Endodermal cell (in vitro differentiated cells): ENCODE measurements at regions not wholly inside any gene's neighbourhood (a gene's known extent, or its start where the extent isn't known, plus 50 kb on each side); places are given as distances from the start of the nearest gene placed in this dataset.

Experiments used
- DNase-seq: peaks from one replicate; pipeline ENCODE4 v3.0.0-alpha.2; 2017
- H3K27ac ChIP-seq: 2 replicates; pipeline ENCODE4 v1.5.1; 2013; ENCODE audit warnings: mild to moderate bottlenecking, low read depth, low read length, moderate library complexity
- H3K27me3 ChIP-seq: 2 replicates; pipeline ENCODE4 v1.6.1; 2013; ENCODE audit warnings: mild to moderate bottlenecking, low read length, moderate library complexity; ENCODE audit not compliant: insufficient read depth, control insufficient read depth, poor library complexity, severe bottlenecking
- H3K36me3 ChIP-seq: 2 replicates; pipeline ENCODE4 v1.7.0; 2013; ENCODE audit warnings: mild to moderate bottlenecking, low read length, moderate library complexity; ENCODE audit not compliant: control insufficient read depth, insufficient read depth
- H3K4me1 ChIP-seq: one replicate; pipeline ENCODE4 v1.7.0; 2013; ENCODE audit warnings: low read length; ENCODE audit not compliant: control insufficient read depth, insufficient read depth
- H3K4me3 ChIP-seq: 2 replicates; pipeline ENCODE4 v1.5.1; 2013; ENCODE audit warnings: mild to moderate bottlenecking, low read length, moderate library complexity
- H3K9ac ChIP-seq: 2 replicates; pipeline ENCODE4 v1.6.1; 2013; ENCODE audit warnings: mild to moderate bottlenecking, low read length, moderate library complexity; ENCODE audit not compliant: poor library complexity, severe bottlenecking; ENCODE audit errors: extremely low read depth
- H3K9me3 ChIP-seq: 2 replicates; pipeline ENCODE4 v1.6.1; 2013; ENCODE audit warnings: mild to moderate bottlenecking, low read length, moderate library complexity; ENCODE audit not compliant: control insufficient read depth
- H3K27ac Mint-ChIP-seq: 2 replicates; pipeline ENCODE4 v1.8.0; 2020; ENCODE audit warnings: mixed read lengths
- H3K27me3 Mint-ChIP-seq: 2 replicates; pipeline ENCODE4 v1.8.0; 2021; ENCODE audit warnings: mild to moderate bottlenecking, mixed read lengths; ENCODE audit not compliant: insufficient read depth
- H3K36me3 Mint-ChIP-seq: 2 replicates; pipeline ENCODE4 v1.8.0; 2020; ENCODE audit warnings: low read depth, mixed read lengths
- H3K4me1 Mint-ChIP-seq: 2 replicates; pipeline ENCODE4 v1.8.0; 2020; ENCODE audit warnings: mixed read lengths
- H3K4me3 Mint-ChIP-seq: 2 replicates; pipeline ENCODE4 v1.8.0; 2020; ENCODE audit warnings: mild to moderate bottlenecking, moderate library complexity, mixed read lengths
- H3K9me3 Mint-ChIP-seq: 2 replicates; pipeline ENCODE4 v1.8.0; 2020; ENCODE audit warnings: mild to moderate bottlenecking, mixed read lengths
- WGBS, 2 experiments: methylation state at CpG; one replicate each; pipeline versions ENCODE4 v1.1.5 to v1.1.7; 2013; ENCODE audit warnings: missing lambda C conversion rate in 2 of 2, mixed read lengths in 1 of 2; ENCODE audit not compliant: insufficient coverage in 1 of 2, insufficient read length in 1 of 2; 5-methylcytosine and 5-hydroxymethylcytosine counted together
- TF ChIP-seq, protein P1 (sequence below): fragments of 200-600 bp; sonication (generic); conservative IDR thresholded peaks from 2 replicates; pipeline ENCODE4 v1.5.0; 2021; ENCODE audit warnings: antibody characterized with exemption, mild to moderate bottlenecking

DNA sequence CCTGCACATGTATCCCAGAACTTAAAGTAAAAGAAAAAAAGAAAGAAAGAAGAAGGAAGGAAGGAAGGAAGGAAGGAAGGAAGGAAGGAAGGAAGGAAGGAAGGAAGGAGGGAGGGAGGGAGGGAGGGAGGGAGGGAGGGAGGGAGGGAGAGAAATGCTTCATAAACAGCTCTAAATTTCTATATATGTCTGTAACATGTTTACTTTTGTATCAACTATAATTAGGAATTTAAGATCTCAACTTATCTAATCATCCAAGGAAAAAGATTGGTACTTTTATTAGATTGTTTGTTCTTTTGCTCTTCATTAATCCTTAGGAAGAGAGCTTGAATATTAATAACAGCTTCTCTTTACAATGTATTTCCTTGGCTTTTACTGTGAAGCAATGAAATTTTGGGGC, 195.4 kb upstream of the PRMT6 start:
- no peaks in the 10 kb centered on the region for H3K27me3 ChIP-seq
- H3K36me3 Mint-ChIP-seq, result no peaks in the 10 kb centered on the region
- no peak overlapping the region for H3K4me3 Mint-ChIP-seq
- TF ChIP-seq, protein P1, sequence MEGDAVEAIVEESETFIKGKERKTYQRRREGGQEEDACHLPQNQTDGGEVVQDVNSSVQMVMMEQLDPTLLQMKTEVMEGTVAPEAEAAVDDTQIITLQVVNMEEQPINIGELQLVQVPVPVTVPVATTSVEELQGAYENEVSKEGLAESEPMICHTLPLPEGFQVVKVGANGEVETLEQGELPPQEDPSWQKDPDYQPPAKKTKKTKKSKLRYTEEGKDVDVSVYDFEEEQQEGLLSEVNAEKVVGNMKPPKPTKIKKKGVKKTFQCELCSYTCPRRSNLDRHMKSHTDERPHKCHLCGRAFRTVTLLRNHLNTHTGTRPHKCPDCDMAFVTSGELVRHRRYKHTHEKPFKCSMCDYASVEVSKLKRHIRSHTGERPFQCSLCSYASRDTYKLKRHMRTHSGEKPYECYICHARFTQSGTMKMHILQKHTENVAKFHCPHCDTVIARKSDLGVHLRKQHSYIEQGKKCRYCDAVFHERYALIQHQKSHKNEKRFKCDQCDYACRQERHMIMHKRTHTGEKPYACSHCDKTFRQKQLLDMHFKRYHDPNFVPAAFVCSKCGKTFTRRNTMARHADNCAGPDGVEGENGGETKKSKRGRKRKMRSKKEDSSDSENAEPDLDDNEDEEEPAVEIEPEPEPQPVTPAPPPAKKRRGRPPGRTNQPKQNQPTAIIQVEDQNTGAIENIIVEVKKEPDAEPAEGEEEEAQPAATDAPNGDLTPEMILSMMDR, result no peak
- H3K4me3 ChIP-seq, result no peak overlapping the region
- no peak overlapping the region for H3K27ac ChIP-seq
- H3K9me3 Mint-ChIP-seq, result peaks cover 16% of the 10 kb centered on the region
- no peak overlapping the region for H3K27ac Mint-ChIP-seq
- no peaks in the 10 kb centered on the region for H3K4me1 ChIP-seq
- no peaks in the 10 kb centered on the region for H3K36me3 ChIP-seq
- H3K9me3 ChIP-seq, result peaks cover 4% of the 10 kb centered on the region
- H3K9ac ChIP-seq, result no peak overlapping the region
- DNase-seq, result no peak
- H3K27me3 Mint-ChIP-seq, result no peaks in the 10 kb centered on the region
- H3K4me1 Mint-ChIP-seq, result peaks cover 10% of the 10 kb centered on the region

DNA sequence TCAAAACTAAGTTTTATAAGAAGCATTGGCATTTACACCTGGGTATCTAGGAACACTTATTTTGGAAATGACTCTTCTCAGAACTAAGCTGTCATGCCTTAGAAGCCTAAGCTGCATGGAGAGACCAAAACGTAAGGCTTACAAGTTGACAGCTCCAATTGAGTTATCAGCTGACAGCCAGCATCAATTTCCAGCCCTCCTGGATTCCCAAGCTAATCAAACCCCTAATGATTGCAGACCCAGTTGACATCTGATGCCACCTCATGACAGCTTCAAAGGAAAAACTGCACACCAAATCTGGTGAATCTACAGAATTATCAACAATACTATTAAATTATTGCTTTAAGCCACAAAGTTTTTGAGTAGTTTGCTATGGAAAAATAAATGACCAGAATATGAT, 187.6 kb upstream of the PRMT6 start:
- Histone ChIP-seq H3K27ac (no peak overlapping the region), H3K27me3 (no peaks in the 10 kb centered on the region), H3K9ac (no peak overlapping the region), H3K4me1 (no peaks in the 10 kb centered on the region), H3K4me3 (no peak overlapping the region), H3K36me3 (no peaks in the 10 kb centered on the region), H3K9me3 (peaks cover 11% of the 10 kb centered on the region)
- Mint-ChIP-seq H3K27me3 (no peaks in the 10 kb centered on the region), H3K36me3 (no peaks in the 10 kb centered on the region), H3K4me3 (no peak overlapping the region), H3K4me1 (peaks cover 10% of the 10 kb centered on the region), H3K27ac (no peak overlapping the region), H3K9me3 (peaks cover 13% of the 10 kb centered on the region)
- 33 to 87% methylated on average over 1 of the region's 1 CpG for WGBS, 2 experiments
- no peak for DNase-seq
- TF ChIP-seq, protein P1, result no peak

DNA sequence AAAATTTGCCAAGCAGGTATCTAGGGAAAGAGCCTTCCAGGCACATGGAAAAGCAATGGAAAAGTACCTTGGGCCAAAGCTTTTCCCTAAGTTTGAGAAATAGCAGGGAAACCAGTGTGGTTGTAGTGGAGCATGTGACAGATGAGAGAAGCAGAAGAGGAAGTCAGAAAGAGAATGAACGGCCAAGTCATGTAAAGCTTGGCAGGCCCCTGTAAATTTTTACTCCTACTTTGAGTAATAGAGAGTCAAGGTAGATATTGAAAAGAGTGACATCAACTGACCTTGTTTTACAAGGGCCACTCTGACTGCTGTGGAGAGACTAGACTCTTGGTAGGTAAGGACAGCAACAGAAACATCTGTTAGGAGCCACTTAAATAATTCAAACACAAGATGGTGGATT, 180.9 kb upstream of the PRMT6 start:
- no peaks in the 10 kb centered on the region for H3K4me1 Mint-ChIP-seq
- Histone ChIP-seq H3K27ac (no peak overlapping the region), H3K9me3 (no peaks in the 10 kb centered on the region), H3K4me3 (no peak overlapping the region), H3K4me1 (no peaks in the 10 kb centered on the region), H3K27me3 (no peaks in the 10 kb centered on the region), H3K9ac (no peak overlapping the region), H3K36me3 (no peaks in the 10 kb centered on the region)
- H3K36me3 Mint-ChIP-seq, result no peaks in the 10 kb centered on the region
- H3K9me3 Mint-ChIP-seq, result peaks cover 8% of the 10 kb centered on the region
- H3K4me3 Mint-ChIP-seq, result no peak overlapping the region
- TF ChIP-seq, protein P1, result no peak
- H3K27me3 Mint-ChIP-seq, result no peaks in the 10 kb centered on the region
- WGBS, 2 experiments, result 38 to 70% methylated on average over 1 of the region's 1 CpG
- DNase-seq, result no peak
- H3K27ac Mint-ChIP-seq, result no peak overlapping the region
